GM21390 (cell line): ENCODE measurements at regions not wholly inside any gene's neighbourhood (a gene's known extent, or its start where the extent isn't known, plus 50 kb on each side); places are given as distances from the start of the nearest gene placed in this dataset.

ENCODE experiments used
- ATAC-seq: cut with Tn5 transposase; IDR thresholded peaks from one replicate; pipeline ENCODE4 v1.9.1; 2021; ENCODE audit not compliant: unreplicated experiment

GRCh38 chr20:52921340-52921739 lies 50.8 kb upstream of the TSHZ2 start:
- no peak for ATAC-seq

- ATAC-seq, result no peak
Observed at GRCh38 chr20:52918311-52918710, 53.8 kb upstream of the TSHZ2 start.

- no peak for ATAC-seq
Observed at GRCh38 chr20:52915564-52915963, 56.6 kb upstream of the TSHZ2 start.

DNA sequence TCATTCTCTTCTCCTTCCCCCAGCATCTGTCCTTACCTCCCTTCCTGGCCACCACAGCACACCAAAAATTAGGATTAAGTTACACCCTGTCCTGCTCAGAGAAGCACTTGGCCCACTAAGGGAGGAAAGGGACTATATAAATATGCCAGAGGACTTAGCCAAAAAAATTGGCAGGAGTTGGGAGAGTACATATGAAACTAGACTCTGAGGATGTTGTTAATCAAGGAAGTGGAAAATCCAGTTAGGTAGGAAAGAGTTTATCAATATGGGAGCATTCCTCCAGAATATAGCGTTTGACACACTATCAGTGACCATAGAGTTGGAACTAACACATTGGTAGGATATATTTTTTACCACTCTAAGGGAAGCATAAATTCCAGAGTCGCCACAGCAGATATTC lies 57.3 kb upstream of the TSHZ2 start:
- no peak for ATAC-seq

DNA sequence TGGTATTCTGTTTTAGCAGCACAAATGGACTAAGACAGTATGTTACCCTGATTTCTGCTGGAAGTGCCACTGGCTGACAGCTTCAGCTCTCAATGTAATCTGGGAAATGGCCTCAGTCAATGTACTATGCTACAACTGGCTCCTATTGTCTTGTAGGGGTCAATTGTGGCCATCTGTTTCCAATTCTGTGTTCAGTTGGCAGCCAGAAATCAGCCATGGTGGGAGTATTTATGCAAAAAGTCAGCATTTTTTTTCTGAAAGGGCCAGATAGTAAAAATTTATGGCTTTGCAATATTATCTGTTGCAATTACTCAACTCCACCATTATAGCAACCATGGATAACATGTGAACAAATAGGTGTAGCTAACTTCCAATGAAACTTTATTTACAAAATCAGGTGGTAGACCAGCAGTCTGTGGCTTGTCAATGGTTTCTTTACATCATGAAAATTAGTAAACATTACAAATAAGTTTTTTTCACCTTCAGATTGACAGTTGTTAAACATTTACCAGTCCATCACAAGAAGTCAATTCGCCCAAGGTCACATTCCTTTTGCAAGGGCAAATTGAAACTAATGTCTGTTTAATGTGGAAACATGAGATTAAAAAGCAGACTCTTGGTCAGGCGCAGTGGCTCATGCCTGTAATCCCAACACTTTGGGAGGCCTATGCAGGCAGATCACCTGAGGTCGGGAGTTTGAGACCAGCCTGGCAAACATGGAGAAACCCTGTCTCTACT lies 58.3 kb upstream of the TSHZ2 start:
- ATAC-seq, result no peak

DNA sequence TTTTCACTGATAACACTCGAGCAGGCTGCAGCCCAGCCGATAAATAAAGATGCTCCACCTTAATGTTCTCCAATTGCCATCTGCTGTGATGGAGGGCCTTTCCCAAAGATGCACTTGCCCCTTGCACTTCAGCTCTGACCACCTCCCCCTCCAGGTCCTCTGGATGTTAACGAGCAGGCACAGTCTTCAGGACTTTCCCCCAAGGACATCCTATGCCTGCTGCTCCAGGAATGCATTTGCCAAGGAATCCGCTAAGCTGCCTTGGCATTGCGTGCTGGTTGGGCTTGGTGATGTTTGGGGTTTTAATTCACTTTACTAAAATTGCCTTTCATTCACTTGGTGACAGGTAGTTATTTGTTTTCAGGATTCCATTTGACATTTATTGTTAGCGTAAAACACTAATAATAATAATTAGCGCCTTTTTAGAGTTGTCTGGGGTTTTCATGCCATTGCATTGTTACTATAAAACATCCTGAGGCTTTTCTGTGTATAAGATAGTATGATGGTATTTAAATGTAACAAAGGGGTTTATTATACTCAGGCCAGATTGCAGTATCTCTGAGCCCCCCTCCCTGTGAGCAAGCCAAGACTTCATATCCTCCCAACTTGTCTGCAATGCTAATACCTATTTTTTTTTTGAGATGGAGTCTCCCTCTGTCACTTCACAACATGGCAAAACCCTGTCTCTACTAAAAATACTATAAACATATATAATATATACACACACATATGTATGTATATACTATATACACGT lies 66.7 kb upstream of the TSHZ2 start:
- no peak for ATAC-seq

- no peak for ATAC-seq
Observed at GRCh38 chr20:52904837-52905236, 67.3 kb upstream of the TSHZ2 start.

- ATAC-seq, result no peak
Observed at GRCh38 chr20:52899041-52899608, 73.0 kb upstream of the TSHZ2 start.

GRCh38 chr20:52896348-52896747 lies 75.8 kb upstream of the TSHZ2 start:
- no peak for ATAC-seq

DNA sequence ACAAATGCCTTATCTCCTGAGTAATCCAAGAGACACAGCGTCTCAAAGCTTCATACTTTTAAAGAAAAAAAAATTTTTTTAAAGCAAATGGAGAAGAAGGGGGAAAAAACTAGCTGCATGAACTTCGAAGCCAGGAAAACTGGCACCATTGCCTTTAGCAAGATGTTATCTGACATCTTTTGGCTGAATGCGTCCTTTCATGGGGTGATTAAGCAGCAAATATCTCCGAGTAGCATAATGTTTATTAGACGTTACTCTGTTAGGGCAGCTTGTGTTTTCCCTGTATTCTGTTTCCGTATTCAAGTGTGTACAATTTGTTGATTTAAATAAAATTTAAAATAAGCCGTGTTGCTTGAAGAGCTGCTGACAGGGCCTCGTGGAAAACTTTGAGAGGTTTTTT lies 76.5 kb upstream of the TSHZ2 start:
- ATAC-seq, result no peak

DNA sequence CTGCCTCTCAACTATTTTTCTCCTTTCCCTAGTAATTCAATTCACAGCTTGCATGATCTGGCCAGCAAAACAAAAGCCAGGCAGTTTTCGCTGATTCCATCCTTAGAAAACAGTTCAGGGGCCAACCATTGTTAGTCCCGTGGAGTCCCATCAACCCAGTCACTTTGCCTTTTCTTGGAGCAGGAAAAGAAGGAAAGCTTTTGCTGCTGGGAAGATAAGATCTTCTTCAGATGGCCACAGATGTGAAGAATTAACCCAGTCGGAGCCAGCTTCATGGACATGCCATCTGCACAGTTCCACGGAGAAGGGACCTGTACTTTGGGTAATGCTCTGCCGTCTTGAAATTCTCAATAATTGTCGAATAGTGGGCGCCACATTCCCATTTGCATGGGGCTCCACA lies 76.9 kb upstream of the TSHZ2 start:
- no peak for ATAC-seq

DNA sequence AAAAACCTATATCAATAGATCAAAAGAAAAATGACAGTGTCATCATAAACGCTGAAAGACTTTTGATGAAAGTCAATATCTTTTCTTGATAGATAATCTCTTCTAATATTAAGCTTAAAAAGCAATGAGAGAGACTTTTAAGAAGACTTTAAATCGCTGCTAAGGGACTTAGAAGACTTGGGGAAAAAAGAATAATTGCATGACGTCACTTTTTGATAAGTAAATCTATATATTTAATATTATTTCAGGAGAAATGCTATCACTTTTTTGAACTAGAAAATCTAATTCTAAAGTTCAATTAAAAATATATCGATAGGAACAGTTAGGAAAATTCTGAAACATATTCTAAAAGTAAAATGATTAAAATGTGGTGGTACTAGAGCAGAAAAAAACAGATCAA lies 78.7 kb upstream of the TSHZ2 start:
- no peak for ATAC-seq

DNA sequence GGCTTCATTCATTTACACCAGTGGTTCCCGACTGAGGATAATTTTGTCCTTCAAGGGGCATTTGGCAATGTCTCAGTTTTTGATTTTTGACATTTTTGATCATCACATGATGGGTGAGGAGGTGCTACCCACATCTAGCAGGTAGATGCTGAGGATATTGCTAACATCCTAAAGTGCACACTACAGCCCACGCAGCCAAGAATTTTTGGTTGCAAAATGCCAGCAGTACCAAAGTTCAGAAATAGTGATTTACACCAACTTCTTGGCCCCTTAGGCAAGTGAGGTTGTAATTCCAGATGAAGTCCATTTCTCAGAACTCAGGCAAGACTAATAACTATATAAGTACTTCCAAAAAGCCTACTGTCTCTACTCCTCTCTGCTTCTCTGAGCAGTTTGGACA lies 80.1 kb upstream of the TSHZ2 start:
- no peak for ATAC-seq

- ATAC-seq, result no peak
Observed at GRCh38 chr20:52890130-52890529, 82.0 kb upstream of the TSHZ2 start.

GRCh38 chr20:52889225-52889624 lies 82.9 kb upstream of the TSHZ2 start:
- no peak for ATAC-seq

GRCh38 chr20:52888096-52888495 lies 84.1 kb upstream of the TSHZ2 start:
- no peak for ATAC-seq

DNA sequence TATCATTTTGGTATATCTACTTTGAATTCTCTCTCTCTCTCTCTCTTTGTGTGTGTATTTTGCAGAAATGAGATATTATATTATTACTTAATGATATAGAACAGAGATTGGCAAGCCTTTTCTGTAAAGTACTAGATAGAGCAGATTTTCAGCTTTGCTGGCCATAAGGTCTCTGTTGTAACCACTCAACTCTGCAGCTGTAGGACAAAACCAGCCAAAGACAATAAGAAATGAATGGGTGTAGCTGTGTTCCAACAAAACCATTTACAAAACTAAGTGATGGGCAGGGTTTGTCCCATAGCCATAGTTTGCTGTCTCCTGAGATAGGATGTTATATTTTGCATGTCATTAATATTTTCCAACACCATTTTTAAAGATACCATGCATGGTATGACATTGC lies 91.2 kb upstream of the TSHZ2 start:
- no peak for ATAC-seq

DNA sequence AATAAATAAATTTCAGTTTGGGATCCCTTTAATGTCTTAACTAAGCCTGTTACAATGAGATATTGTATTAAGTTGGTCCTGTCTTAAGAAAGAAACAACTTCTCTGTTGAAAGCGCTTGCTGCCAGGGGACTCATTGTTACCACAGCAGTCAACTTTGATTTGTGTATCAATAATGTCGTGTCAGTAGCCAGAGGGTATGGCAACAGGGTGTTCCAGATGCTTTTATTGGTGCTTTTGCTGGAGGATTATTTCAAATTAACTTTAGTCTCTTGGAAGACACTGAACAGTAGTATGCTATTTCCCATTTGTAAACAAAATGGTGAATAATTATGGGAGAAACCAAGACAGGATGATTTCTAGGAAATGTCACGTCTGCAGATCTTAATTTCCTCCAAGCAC lies 91.9 kb upstream of the TSHZ2 start:
- ATAC-seq, result no peak

GRCh38 chr20:52874241-52874640 lies 97.9 kb upstream of the TSHZ2 start:
- no peak for ATAC-seq

DNA sequence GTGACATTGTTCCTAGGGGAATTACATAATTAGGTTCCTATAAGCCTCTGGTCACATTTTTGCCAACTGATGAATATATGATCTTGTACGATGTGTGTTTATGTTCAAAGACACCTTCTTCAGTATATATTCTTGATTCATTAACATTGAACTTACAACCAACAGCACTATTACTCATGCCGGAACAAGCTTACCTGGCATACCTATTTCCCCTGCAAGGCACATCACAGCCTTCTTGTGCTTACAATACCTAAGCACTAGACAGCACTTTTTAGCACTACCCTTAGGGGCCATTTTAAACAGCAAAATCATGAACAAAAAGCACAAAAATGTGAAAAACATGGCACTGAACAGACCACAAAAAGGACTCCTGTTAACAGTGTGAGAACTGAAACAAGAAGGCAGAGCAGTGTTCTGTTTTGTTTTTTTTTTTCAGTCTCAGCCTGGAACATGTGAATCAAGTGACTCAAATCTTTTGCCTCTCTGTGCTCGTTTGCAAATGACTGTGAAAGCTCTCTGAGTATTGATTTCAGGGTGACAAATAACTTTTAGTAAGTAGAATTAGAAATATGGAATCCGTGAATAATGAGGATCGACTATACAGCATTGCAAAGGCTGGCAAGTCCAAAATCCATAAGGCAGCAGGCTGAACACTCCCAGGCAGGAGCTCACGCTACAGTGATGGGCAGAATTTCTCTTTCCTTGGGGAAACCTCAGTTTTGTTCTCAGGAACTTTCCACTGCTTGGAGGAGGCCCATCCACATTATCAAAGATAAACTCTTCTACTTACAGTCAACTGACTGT lies 102.3 kb upstream of the TSHZ2 start:
- ATAC-seq, result no peak

DNA sequence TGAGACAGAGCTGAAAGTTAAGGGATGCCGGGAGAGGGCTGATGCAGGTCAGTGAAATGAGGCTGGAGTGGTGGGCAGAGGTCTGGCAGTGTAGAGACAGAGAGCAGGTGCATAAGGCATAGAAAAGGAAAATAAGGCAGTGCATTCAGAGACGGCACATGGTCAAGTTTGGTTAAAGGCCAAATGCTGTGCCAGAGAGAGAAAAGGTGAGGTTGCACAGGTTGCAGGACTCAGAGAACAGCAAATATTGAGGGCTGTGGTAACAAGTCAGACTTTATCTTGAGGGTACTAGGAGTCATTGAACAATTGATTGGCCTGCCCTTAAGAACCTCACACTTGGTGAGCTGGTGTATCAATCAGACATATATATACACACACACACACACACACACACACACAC lies 102.9 kb upstream of the TSHZ2 start:
- no peak for ATAC-seq

DNA sequence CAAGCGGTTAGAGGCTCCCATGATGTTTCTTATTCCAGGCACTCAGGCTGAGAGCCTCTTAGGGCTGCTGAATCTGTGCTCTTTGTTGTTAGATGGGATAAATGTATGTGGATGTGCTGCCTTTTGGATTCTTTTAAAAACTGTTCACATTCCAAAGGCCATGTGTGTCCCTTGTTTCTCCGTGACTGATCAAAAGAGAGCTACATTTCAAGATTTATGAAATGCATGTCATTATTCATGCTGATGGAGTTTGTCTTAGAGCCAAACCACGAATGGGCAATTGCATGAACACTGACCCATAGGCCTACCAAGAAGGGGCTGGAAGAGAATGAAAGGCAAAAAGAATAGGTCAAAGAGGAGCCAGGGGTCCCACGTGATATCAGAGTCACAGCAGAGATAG lies 104.9 kb upstream of the TSHZ2 start:
- ATAC-seq, result no peak
